HG03066 (cell line): ENCODE measurements at regions not wholly inside any gene's neighbourhood (a gene's known extent, or its start where the extent isn't known, plus 50 kb on each side); places are given as distances from the start of the nearest gene placed in this dataset.

Source experiments
- ATAC-seq: cut with Tn5 transposase; IDR thresholded peaks from one replicate; pipeline ENCODE4 v1.9.1; 2021; ENCODE audit warnings: low read depth; ENCODE audit not compliant: unreplicated experiment

GRCh38 chr3:189103208-189103607 lies 68.6 kb upstream of the TPRG1 start:
- no peak for ATAC-seq

GRCh38 chr3:189108067-189108466 lies 63.7 kb upstream of the TPRG1 start:
- ATAC-seq, result no peak

- ATAC-seq, result no peak
These were observed 63.0 kb upstream of the TPRG1 start for GRCh38 chr3:189108735-189109134.

- no peak for ATAC-seq
These were observed 62.6 kb upstream of the TPRG1 start for GRCh38 chr3:189109145-189109544.

- no peak for ATAC-seq
These were observed 54.7 kb upstream of the TPRG1 start for GRCh38 chr3:189117087-189117486.

- ATAC-seq, result no peak
These were observed 52.9 kb upstream of the TPRG1 start for GRCh38 chr3:189118896-189119295.

GRCh38 chr3:189119950-189120349 lies 51.8 kb upstream of the TPRG1 start:
- ATAC-seq, result no peak

GRCh38 chr3:189121092-189121491 lies 50.7 kb upstream of the TPRG1 start:
- no peak for ATAC-seq
